ENCODE measurements at regions not wholly inside any gene's neighbourhood (a gene's known extent, or its start where the extent isn't known, plus 50 kb on each side); places are given as distances from the start of the nearest gene placed in this dataset.

- no peak for DNase-seq (ENCODE audit: insufficient read length, low spot score)
- no peak for FAIRE-seq
- no peak for TF ChIP-seq CTCF (IDR thresholded peaks at IDR 0.05; ENCODE audit: insufficient read depth, missing control alignments)
Observed at GRCh38 chr5:79182141-79182540, 53.8 kb upstream of the JMY start.

- no peak for TF ChIP-seq CTCF (IDR thresholded peaks at IDR 0.05; ENCODE audit: insufficient read depth, missing control alignments)
- DNase-seq (ENCODE audit: insufficient read length, low spot score) (no peak), FAIRE-seq (peak; percentile 82)
Observed at GRCh38 chr5:79183011-79183410, 52.9 kb upstream of the JMY start.

- no peak for FAIRE-seq
- TF ChIP-seq CTCF (IDR thresholded peaks at IDR 0.05; ENCODE audit: insufficient read depth, missing control alignments) = no peak
- no peak for DNase-seq (ENCODE audit: insufficient read length, low spot score)
Observed at GRCh38 chr5:79183617-79184016, 52.3 kb upstream of the JMY start.

- no peak for TF ChIP-seq CTCF (IDR thresholded peaks at IDR 0.05; ENCODE audit: insufficient read depth, missing control alignments)
- FAIRE-seq = no peak
Observed at GRCh38 chr5:79186021-79186420, 49.9 kb upstream of the JMY start.

More at GRCh38 chr5:79186021-79186420, 49.9 kb upstream of the JMY start:
- DNase-seq (ENCODE audit: insufficient read length, low spot score) = no peak
